AG10803 (cell line): ENCODE measurements at regions not wholly inside any gene's neighbourhood (a gene's known extent, or its start where the extent isn't known, plus 50 kb on each side); places are given as distances from the start of the nearest gene placed in this dataset.

Experiments
- DNase-seq: peaks from one replicate; pipeline ENCODE4 v3.0.0; 2010; ENCODE audit warnings: low read depth
- H3K4me3 ChIP-seq: 2 replicates; pipeline ENCODE4 v1.5.1; 2011; ENCODE audit warnings: mild to moderate bottlenecking, low read length, control low read depth
- TF ChIP-seq, protein P1 (sequence below): conservative IDR thresholded peaks from 2 replicates; pipeline ENCODE4 v1.5.1; 2011; ENCODE audit warnings: mild to moderate bottlenecking, low read length, control low read depth, inconsistent platforms

DNA sequence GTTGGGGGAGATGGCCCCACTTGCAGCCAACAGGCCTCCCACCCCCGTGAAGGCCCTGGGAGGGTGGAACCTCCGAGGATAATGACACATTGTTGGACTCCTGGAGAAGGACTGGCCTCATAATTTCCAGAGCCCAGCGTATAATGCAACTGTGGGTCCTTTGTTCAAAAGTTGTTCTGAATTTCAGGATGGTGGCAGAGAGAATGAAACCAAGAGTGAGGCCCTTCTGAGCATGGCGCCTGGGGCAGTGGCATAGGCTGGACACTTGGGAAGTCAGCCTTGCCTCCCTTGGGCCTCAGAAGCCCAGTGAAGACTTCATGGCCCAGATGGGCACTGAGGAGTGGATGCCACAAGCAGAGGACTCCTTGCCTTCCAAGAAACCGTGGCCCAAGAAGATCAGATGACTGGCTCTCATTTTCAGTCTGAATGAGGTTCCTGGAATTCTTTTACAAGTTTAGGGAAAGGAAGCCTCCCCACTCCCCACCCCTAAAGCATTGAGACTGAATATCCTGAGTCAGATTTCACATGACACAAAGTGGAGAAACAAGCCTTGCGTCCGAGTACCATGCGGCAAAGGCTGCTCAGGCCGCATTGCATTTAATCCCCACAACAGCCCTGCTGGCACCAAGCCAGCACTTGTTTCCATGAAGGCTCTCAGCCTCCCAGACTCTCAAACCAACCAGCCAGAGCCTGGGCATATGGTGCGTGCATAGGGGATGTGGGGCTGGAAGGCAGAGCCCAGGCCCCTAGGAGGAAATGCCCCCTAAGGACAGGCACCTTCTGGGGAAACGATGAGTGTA lies 96.7 kb upstream of the SMIM23 start:
- DNase-seq: no peak
- no peak overlapping the region for H3K4me3 ChIP-seq
- TF ChIP-seq, protein P1, sequence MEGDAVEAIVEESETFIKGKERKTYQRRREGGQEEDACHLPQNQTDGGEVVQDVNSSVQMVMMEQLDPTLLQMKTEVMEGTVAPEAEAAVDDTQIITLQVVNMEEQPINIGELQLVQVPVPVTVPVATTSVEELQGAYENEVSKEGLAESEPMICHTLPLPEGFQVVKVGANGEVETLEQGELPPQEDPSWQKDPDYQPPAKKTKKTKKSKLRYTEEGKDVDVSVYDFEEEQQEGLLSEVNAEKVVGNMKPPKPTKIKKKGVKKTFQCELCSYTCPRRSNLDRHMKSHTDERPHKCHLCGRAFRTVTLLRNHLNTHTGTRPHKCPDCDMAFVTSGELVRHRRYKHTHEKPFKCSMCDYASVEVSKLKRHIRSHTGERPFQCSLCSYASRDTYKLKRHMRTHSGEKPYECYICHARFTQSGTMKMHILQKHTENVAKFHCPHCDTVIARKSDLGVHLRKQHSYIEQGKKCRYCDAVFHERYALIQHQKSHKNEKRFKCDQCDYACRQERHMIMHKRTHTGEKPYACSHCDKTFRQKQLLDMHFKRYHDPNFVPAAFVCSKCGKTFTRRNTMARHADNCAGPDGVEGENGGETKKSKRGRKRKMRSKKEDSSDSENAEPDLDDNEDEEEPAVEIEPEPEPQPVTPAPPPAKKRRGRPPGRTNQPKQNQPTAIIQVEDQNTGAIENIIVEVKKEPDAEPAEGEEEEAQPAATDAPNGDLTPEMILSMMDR: no peak

GRCh38 chr5:171689853-171690417 lies 95.7 kb upstream of the SMIM23 start:
- H3K4me3 ChIP-seq: no peak overlapping the region
- TF ChIP-seq, protein P1: no peak

DNA sequence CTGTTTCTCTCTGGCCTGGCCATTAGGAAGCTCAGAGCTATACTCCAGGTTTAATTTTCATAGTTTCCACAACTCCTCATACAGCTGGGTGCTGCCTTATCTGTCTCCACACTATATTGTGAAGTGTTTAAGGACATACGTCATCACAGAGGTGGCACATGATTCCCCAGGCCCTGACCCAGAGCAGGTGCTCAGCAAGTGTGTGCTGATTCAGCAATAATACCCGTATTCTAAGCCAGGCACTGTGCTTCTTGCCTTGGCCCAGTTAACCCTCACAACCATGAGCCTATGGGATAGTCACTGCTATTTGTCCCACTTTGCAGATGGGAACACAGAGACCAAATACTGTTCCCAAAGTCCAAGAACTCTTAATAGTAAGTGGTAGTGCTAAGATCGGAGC lies 93.5 kb upstream of the SMIM23 start:
- DNase-seq: no peak

More at GRCh38 chr5:171689853-171690417, 95.7 kb upstream of the SMIM23 start:
- DNase-seq: no peak

DNA sequence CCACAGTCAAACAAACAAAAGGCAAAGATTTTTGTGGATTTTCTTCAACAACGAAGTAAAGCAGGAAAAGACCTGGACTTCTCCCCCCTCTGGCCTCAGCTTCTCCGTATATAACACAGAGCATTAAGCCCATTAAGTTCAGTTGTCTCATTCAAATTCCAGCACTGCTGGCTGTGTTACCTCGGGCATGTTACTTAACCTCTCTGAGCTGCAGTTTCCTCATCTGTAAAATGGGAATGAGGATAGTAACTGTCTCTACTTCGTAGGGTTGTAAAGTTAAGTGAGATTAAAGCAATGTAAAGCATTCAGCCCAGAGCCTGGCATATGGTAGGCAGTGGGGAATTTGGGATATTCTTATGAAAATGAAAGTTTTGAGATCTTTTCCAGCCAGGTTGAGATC lies 92.7 kb upstream of the SMIM23 start:
- no peak overlapping the region for H3K4me3 ChIP-seq
- no peak for DNase-seq
- TF ChIP-seq, protein P1: no peak

More for the DNA sequence above, 93.5 kb upstream of the SMIM23 start:
- TF ChIP-seq, protein P1: no peak
- no peak overlapping the region for H3K4me3 ChIP-seq

DNA sequence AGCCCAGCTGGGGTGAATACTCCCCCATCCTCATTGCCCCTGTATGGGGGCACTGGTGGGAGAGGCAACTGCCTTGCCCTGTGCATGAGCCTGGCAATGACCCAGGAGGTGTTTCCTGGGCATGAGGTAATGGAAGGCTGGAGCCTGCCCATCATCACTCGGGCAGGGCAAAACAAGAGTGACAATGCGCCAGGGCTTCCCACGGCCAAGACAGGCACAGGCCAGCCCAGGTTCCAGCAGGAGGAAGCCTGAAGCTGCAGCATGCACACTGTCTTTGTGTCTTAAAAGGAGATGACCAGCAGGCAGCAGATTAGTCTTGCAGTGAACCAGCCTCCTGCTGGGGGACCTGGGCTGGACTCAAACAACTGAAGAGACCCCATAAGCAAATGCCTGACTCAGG lies 92.2 kb upstream of the SMIM23 start:
- H3K4me3 ChIP-seq: no peak overlapping the region
- TF ChIP-seq, protein P1: no peak
- DNase-seq: no peak

DNA sequence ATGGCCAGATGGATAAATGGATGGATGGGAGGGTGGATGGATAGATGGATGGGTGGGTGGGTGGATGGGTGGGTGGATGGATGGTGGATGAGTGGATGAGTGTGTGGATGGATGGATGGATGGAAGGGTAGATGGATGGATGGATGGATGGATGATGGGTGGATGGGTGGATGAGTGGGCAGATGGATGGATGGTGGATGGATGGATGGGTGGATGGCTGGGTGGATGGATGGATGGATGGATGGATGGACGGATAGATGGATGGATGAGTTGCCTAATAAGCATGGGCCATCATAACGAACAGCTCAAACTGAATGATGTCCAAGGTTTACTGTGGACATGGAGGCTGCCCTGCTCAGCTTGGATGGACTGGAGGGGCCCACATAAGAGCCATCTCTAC lies 89.8 kb upstream of the SMIM23 start:
- TF ChIP-seq, protein P1: no peak
- no peak overlapping the region for H3K4me3 ChIP-seq
- no peak for DNase-seq
